ENCODE measurements at regions not wholly inside any gene's neighbourhood (a gene's known extent, or its start where the extent isn't known, plus 50 kb on each side); places are given as distances from the start of the nearest gene placed in this dataset.

- TF ChIP-seq CTCF (IDR thresholded peaks at IDR 0.05) (no peak), POLR2A (IDR thresholded peaks at IDR 0.05) (no peak), POLR2AphosphoS5 (IDR thresholded peaks at IDR 0.05) (no peak)
Measured at GRCh38 chr14:75373133-75373532, 54.7 kb upstream of the JDP2 start.
